DMS79 treated with DMSO at 0.1 percent for 48 hours (cell line): ENCODE measurements at regions not wholly inside any gene's neighbourhood (a gene's known extent, or its start where the extent isn't known, plus 50 kb on each side); places are given as distances from the start of the nearest gene placed in this dataset.

ENCODE experiments used
- DNase-seq: peaks from one replicate; lab custom pipeline; 2025; lab: John Stamatoyannopoulos, UW

- no peak for DNase-seq
Observed at GRCh38 chr15:70226337-70226980, 128.7 kb upstream of the TLE3 start.

GRCh38 chr15:70225416-70225815, 127.7 kb upstream of the TLE3 start:
- no peak for DNase-seq

- no peak for DNase-seq
Observed at GRCh38 chr15:70222606-70223005, 124.9 kb upstream of the TLE3 start.

GRCh38 chr15:70220490-70221096, 122.9 kb upstream of the TLE3 start:
- no peak for DNase-seq

- DNase-seq: no peak
Observed at GRCh38 chr15:70219966-70220365, 122.2 kb upstream of the TLE3 start.

- DNase-seq: no peak
Observed at GRCh38 chr15:70219256-70219895, 121.7 kb upstream of the TLE3 start.

- peak; percentile 2 for DNase-seq
Observed at GRCh38 chr15:70217226-70218160, 119.8 kb upstream of the TLE3 start.

- no peak for DNase-seq
Observed at GRCh38 chr15:70215951-70216350, 118.2 kb upstream of the TLE3 start.

GRCh38 chr15:70214941-70215635, 117.4 kb upstream of the TLE3 start:
- DNase-seq: no peak

- DNase-seq: no peak
Observed at GRCh38 chr15:70214276-70214675, 116.6 kb upstream of the TLE3 start.

GRCh38 chr15:70213794-70214193, 116.1 kb upstream of the TLE3 start:
- no peak for DNase-seq

GRCh38 chr15:70212963-70213315, 115.2 kb upstream of the TLE3 start:
- DNase-seq: no peak

GRCh38 chr15:70212286-70212962, 114.7 kb upstream of the TLE3 start:
- DNase-seq: peak; percentile 86

GRCh38 chr15:70210528-70210927, 112.8 kb upstream of the TLE3 start:
- peak; percentile 24 for DNase-seq

- peak; percentile 39 for DNase-seq
Observed at GRCh38 chr15:70210076-70210475, 112.4 kb upstream of the TLE3 start.

- DNase-seq: no peak
Observed at GRCh38 chr15:70209499-70209898, 111.8 kb upstream of the TLE3 start.

GRCh38 chr15:70208332-70208731, 110.6 kb upstream of the TLE3 start:
- no peak for DNase-seq

GRCh38 chr15:70206668-70207067, 109.0 kb upstream of the TLE3 start:
- DNase-seq: no peak

GRCh38 chr15:70204652-70205051, 106.9 kb upstream of the TLE3 start:
- no peak for DNase-seq

- no peak for DNase-seq
Observed at GRCh38 chr15:70203981-70204560, 106.4 kb upstream of the TLE3 start.

GRCh38 chr15:70202756-70203155, 105.0 kb upstream of the TLE3 start:
- no peak for DNase-seq
